SU-DHL-6 (cell line): ENCODE measurements at regions not wholly inside any gene's neighbourhood (a gene's known extent, or its start where the extent isn't known, plus 50 kb on each side); places are given as distances from the start of the nearest gene placed in this dataset.

ENCODE experiments used
- H2AFZ ChIP-seq: fragments of 200-600 bp; sonication (generic); 2 replicates; pipeline ENCODE4 v1.6.1; 2014; ENCODE audit warnings: low read depth, mild to moderate bottlenecking, moderate library complexity, mixed read lengths, antibody characterized with exemption, low read length; ENCODE audit not compliant: severe bottlenecking
- H3F3A ChIP-seq: fragments of 200-600 bp; shearing (Covaris generic); 2 replicates; pipeline ENCODE4 v1.6.0; 2016; ENCODE audit warnings: antibody characterized with exemption, mild to moderate bottlenecking; ENCODE audit not compliant: insufficient read depth
- H3K27ac ChIP-seq: fragments of 200-600 bp; sonication (generic); 2 replicates; pipeline ENCODE4 v1.5.1; 2016; ENCODE audit warnings: low read depth, mild to moderate bottlenecking, low read length, moderate library complexity, mixed read lengths
- H3K27me3 ChIP-seq: fragments of 200-600 bp; sonication (generic), shearing (Covaris generic); 2 replicates; pipeline ENCODE4 v1.6.0; 2014; ENCODE audit warnings: mild to moderate bottlenecking, low read length
- H3K36me3 ChIP-seq: fragments of 200-600 bp; sonication (generic); 2 replicates; pipeline ENCODE4 v1.6.1; 2014; ENCODE audit warnings: mild to moderate bottlenecking, low read length, mixed read lengths
- H3K4me2 ChIP-seq: fragments of 300-600, 200-600 bp; shearing (Covaris generic), sonication (generic); 2 replicates; pipeline ENCODE4 v1.6.0; 2014; ENCODE audit warnings: low read length, low read depth, mild to moderate bottlenecking; ENCODE audit not compliant: poor library complexity, severe bottlenecking
- H3K4me3 ChIP-seq: fragments of 200-600 bp; sonication (generic); 2 replicates; pipeline ENCODE4 v1.5.1; 2014; ENCODE audit warnings: antibody characterized with exemption, low read length, mild to moderate bottlenecking, mixed read lengths; ENCODE audit not compliant: insufficient read depth, poor library complexity, severe bottlenecking
- H3K79me2 ChIP-seq: fragments of 200-600 bp; sonication (generic); 2 replicates; pipeline ENCODE4 v1.6.1; 2014; ENCODE audit warnings: mild to moderate bottlenecking, low read length, moderate library complexity; ENCODE audit not compliant: insufficient read depth
- H3K9ac ChIP-seq: fragments of 200-600 bp; sonication (generic); 2 replicates; pipeline ENCODE4 v1.7.0; 2014; ENCODE audit warnings: mild to moderate bottlenecking, low read length
- H3K9me2 ChIP-seq: fragments of 200-600 bp; sonication (generic); replicated peaks from 2 replicates; pipeline ENCODE4 v1.6.1; 2014; ENCODE audit warnings: low read length; ENCODE audit not compliant: insufficient read depth
- H3K9me3 ChIP-seq: fragments of 200-600 bp; sonication (generic); 2 replicates; pipeline ENCODE4 v1.6.1; 2014; ENCODE audit warnings: low read length, mixed read lengths; ENCODE audit not compliant: insufficient read depth
- H4K20me1 ChIP-seq: fragments of 200-600 bp; sonication (generic); 2 replicates; pipeline ENCODE4 v1.6.1; 2014; ENCODE audit warnings: low read depth, mild to moderate bottlenecking, antibody characterized with exemption, low read length, moderate library complexity, mixed read lengths
- CTCF ChIP-seq: fragments of 200-600 bp; sonication (generic); IDR thresholded peaks from one replicate; pipeline ENCODE4 v1.5.1; 2017; ENCODE audit warnings: antibody characterized with exemption, mild to moderate bottlenecking, low read length, moderate library complexity; ENCODE audit not compliant: insufficient read depth, poor library complexity, severe bottlenecking
- EZH2phosphoT487 ChIP-seq: fragments of 200-600 bp; sonication (generic), shearing (Covaris generic); conservative IDR thresholded peaks from 2 replicates; pipeline ENCODE4 v1.6.1; 2018; ENCODE audit warnings: mild to moderate bottlenecking, antibody characterized with exemption, low read length, moderate library complexity, mixed read lengths

- Histone ChIP-seq H3K27ac (no peak overlapping the region), H4K20me1 (no peaks in the 10 kb centered on the region), H3K36me3 (no peaks in the 10 kb centered on the region), H3K9me2 (no peaks in the 10 kb centered on the region), H2AFZ (no peak overlapping the region), H3K4me3 (no peak overlapping the region), H3K9ac (no peak overlapping the region), H3K9me3 (no peaks in the 10 kb centered on the region), H3F3A (no peaks in the 10 kb centered on the region), H3K27me3 (no peaks in the 10 kb centered on the region), H3K79me2 (no peaks in the 10 kb centered on the region), H3K4me2 (no peak overlapping the region)
- TF ChIP-seq CTCF (no peak), EZH2phosphoT487 (no peak)
Observed at GRCh38 chr3:76415384-76415783, 624.5 kb upstream of the ROBO2 start.

DNA sequence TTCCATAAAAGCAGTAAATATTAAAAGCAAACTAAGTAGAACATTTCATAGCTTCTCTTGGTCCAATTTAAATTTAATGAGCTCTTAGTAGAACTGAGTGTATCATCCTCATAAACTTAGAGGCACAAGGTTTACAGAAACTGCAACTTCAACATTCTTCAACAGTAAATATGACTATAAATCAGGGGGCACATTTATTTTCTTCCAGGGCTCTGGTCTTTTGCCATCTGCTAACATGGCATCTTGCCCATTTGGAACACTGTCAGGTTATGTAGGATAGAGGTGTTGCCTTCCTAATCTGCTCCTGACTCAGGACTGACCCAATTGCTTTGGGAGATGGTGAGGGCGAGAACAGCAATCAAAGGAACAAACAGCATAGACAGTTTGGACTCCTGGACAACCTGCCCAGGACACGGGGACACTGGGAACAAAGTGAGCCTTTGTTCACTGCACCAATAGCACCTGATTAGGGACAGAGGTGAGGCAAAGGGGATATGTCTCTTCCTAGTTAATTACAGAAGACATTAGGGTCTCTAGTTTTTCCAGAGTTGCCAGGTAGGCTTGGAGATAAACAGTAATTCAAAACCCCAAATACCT, 610.2 kb upstream of the ROBO2 start:
- H3K27ac ChIP-seq: no peak overlapping the region
- H3F3A ChIP-seq: no peaks in the 10 kb centered on the region

GRCh38 chr3:76432396-76432795, 607.5 kb upstream of the ROBO2 start:
- H3K79me2 ChIP-seq: no peaks in the 10 kb centered on the region
- H3K9me2 ChIP-seq: no peaks in the 10 kb centered on the region
- no peak overlapping the region for H3K27ac ChIP-seq
- no peak overlapping the region for H2AFZ ChIP-seq
- no peaks in the 10 kb centered on the region for H3K36me3 ChIP-seq
- H3K9ac ChIP-seq: no peak overlapping the region
- no peaks in the 10 kb centered on the region for H3K27me3 ChIP-seq
- no peaks in the 10 kb centered on the region for H3F3A ChIP-seq
- H3K9me3 ChIP-seq: no peaks in the 10 kb centered on the region
- TF ChIP-seq CTCF: no peak
- TF ChIP-seq EZH2phosphoT487: no peak
- H4K20me1 ChIP-seq: no peaks in the 10 kb centered on the region
- H3K4me3 ChIP-seq: no peak overlapping the region
- H3K4me2 ChIP-seq: no peak overlapping the region

More for the DNA sequence above, 610.2 kb upstream of the ROBO2 start:
- H3K9me2 ChIP-seq: no peaks in the 10 kb centered on the region
- no peaks in the 10 kb centered on the region for H3K79me2 ChIP-seq
- H3K4me3 ChIP-seq: no peak overlapping the region
- TF ChIP-seq CTCF: no peak
- TF ChIP-seq EZH2phosphoT487: no peak
- H4K20me1 ChIP-seq: no peaks in the 10 kb centered on the region
- H3K27me3 ChIP-seq: no peaks in the 10 kb centered on the region
- H2AFZ ChIP-seq: no peak overlapping the region
- H3K36me3 ChIP-seq: no peaks in the 10 kb centered on the region
- no peak overlapping the region for H3K9ac ChIP-seq
- no peak overlapping the region for H3K4me2 ChIP-seq
- H3K9me3 ChIP-seq: no peaks in the 10 kb centered on the region
